Left kidney (tissue), 1 donor: ENCODE measurements at regions not wholly inside any gene's neighbourhood (a gene's known extent, or its start where the extent isn't known, plus 50 kb on each side); places are given as distances from the start of the nearest gene placed in this dataset.
"Not testable (repeated sequence)": the region's sequence is repeated elsewhere in the genome, so short reads cannot be mapped to it uniquely, and the experiment has no call there.

ENCODE experiments used
- DNase-seq: peaks from one replicate; pipeline ENCODE4 v3.0.0-alpha.2; 2013

DNA sequence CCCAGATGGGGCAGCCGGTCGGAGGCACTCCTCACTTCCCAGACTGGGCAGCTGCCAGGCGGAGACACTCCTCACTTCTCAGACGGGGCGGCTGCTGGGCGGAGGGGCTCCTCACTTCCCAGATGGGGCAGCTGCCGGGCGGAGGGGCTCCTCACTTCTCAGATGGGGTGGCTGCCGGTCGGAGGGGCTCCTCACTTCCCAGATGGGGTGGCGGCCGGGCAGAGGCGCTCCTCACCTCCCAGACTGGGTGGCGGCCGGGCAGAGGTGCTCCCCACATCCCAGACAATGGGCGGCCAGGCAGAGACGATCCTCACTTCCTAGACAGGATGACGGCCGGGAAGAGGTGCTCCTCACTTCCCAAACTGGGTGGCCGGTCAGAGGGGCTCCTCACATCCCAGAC is 55.2 kb upstream of the DHRS4 start:
- not testable (repeated sequence) for DNase-seq

GRCh38 chr14:23899788-23900187 is 53.8 kb upstream of the DHRS4 start:
- no peak for DNase-seq

DNA sequence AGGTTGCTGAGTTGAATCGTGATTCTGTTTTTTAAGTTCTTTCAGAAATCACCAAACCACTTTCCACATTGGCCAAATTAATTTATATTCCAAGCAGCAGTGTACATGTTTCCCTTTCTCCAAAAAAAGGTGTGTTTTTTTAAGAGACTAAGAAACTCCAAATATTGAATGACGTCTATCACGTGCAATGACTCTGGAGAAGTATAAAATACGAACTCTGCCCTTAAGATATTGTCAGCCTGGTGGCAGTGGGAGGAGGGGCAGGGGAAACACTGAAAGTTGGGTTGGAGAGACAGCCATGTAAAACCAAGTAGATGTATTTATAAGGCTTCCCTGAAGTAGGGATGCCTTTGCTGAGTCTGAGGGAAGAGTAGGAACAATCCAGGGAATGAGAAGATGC is 50.1 kb upstream of the DHRS4 start:
- DNase-seq = no peak
